ENCODE measurements at regions not wholly inside any gene's neighbourhood (a gene's known extent, or its start where the extent isn't known, plus 50 kb on each side); places are given as distances from the start of the nearest gene placed in this dataset.

DNA sequence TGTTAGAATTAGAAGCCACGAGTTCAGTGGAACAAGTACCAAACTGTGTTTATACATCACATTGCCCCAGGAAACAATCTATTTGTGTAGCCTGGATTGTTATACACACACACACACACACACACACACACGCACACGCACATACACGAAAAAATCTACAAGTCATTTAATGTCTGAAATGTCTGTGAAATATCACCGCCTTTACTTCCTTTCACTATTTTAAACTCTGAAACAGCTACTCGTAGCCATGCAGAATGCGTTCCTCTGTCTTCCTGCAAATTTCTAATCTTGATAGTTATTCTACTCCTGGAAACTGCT lies 84.4 kb upstream of the SCAF8 start:
- TF ChIP-seq, protein P1, sequence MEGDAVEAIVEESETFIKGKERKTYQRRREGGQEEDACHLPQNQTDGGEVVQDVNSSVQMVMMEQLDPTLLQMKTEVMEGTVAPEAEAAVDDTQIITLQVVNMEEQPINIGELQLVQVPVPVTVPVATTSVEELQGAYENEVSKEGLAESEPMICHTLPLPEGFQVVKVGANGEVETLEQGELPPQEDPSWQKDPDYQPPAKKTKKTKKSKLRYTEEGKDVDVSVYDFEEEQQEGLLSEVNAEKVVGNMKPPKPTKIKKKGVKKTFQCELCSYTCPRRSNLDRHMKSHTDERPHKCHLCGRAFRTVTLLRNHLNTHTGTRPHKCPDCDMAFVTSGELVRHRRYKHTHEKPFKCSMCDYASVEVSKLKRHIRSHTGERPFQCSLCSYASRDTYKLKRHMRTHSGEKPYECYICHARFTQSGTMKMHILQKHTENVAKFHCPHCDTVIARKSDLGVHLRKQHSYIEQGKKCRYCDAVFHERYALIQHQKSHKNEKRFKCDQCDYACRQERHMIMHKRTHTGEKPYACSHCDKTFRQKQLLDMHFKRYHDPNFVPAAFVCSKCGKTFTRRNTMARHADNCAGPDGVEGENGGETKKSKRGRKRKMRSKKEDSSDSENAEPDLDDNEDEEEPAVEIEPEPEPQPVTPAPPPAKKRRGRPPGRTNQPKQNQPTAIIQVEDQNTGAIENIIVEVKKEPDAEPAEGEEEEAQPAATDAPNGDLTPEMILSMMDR (optimal IDR thresholded peaks at IDR 0.05 in 1 of 3, IDR thresholded peaks at IDR 0.05 in 1 of 3, conservative IDR thresholded peaks at IDR 0.05 in 1 of 3; ENCODE audit: extremely low read depth in 1 of 3, insufficient read depth in 2 of 3, low read length in 3 of 3), result no peak
- TF ChIP-seq EZH2 (IDR thresholded peaks at IDR 0.05; ENCODE audit: low read length), result no peak
